GM18870 (cell line): ENCODE measurements at regions not wholly inside any gene's neighbourhood (a gene's known extent, or its start where the extent isn't known, plus 50 kb on each side); places are given as distances from the start of the nearest gene placed in this dataset.
"Not testable (repeated sequence)": the region's sequence is repeated elsewhere in the genome, so short reads cannot be mapped to it uniquely, and the experiment has no call there.

Experiments
- ATAC-seq: cut with Tn5 transposase; IDR thresholded peaks from one replicate; pipeline ENCODE4 v1.9.1; 2021; ENCODE audit warnings: moderate library complexity; ENCODE audit not compliant: unreplicated experiment

GRCh38 chr9:2493529-2493928, 128.1 kb upstream of the VLDLR start:
- no peak for ATAC-seq

GRCh38 chr9:2494562-2494961, 127.0 kb upstream of the VLDLR start:
- ATAC-seq: no peak

DNA sequence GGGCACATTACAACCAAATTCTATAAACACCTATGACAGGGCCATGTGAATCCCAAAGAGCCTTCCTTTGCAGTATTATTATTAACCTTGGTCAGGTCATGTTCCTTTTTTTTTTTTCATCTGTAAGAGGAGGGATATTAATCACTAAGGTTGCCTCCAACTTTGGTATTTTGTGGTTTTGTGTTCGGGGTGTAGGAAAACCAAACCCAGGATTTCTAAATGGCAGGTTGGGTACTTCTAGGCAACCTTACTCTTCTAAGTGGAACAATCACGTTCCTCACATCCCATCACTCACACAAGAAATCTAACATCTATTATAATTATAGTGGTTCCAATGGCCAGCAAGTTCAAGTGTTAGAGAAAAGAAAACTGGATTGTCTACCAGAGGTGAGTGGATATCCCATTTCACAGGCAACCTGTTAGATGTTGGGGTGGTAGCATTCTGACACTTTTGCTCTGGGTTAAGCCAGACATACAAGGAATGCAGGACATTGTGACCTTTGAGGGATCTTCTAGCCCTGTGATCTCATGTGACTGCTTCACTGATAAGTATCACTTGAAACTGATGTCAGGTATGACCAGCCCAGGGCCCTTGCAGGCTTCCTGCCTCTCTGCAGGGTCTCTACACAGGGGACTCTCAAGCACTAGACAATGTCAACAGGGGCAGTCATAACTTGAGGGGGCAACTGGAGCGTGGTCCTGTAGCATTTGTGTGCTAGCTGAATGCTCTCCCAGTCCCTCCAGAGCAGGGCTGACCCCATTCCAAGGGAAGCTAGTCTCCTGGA, 126.2 kb upstream of the VLDLR start:
- ATAC-seq: no peak

DNA sequence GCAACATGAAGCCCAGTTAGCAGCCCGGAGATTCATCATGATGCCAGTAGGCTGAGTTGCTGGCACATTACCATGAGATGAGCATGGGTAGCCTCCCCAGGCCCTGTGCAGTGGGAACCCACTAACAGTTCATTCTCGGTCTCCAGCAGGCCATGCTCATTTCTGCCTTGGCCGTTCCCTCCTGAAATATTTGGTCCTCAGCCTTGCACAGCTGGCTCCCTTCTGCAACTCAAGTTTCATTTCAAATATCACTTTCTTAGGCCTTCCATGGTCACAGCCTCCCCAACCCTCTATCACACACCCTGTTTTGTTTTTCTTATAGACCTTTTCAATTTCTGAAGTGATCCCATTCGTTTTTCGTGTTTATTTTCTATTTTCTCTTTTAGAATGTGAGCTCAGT, 125.4 kb upstream of the VLDLR start:
- no peak for ATAC-seq

- no peak for ATAC-seq
Observed at GRCh38 chr9:2496934-2497333, 124.7 kb upstream of the VLDLR start.

DNA sequence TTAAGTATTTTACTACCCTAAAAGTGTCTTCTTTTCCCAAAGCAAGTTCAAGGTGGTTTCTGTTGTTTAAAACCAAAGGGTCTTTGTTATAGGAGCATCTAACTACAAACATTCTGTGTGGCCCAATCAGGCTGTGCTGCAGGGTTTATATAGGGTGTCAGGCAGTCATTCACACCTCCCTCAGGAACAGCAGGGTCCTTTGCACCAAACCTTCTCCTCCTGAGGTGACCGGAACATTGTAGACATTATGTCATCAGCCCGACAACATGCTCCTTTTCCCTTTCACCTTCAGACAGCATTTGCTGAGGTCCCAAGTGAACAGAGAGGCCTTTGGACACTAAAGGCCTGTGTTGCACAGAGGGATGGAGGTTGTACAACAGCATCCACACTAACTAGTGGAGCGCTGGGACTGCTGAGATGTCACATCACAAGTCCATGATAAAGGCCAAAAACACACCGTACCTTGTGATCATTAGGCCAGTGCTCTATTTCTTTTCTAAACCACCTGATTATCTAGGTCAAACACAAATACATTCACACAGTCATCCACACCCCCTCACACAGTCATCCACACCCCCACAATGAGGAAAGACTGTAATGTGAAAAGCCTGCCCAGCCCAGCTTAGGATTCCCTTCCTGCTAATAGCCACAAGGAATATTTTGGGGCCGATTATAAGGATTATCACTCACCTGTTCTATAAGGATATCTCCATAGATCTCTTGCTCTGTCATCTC, 123.8 kb upstream of the VLDLR start:
- no peak for ATAC-seq

DNA sequence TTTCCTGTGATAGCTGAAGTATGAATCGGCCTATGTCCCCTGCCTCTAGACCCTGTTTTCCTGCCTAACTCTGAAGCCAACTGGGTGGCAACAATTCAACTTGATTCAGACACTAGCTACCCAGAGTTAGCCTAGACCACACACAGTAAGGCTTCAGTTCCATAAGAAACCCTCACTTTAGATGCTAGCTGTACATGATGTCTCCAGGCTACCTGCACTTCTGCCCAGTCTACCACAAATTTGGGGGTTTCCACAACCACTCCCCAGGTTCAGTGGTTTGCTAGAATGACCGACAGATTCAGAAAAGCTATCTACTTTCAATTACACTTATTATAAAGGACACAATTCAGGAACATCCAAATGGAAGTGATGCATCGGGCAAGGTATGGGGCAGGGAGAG, 119.4 kb upstream of the VLDLR start:
- no peak for ATAC-seq

DNA sequence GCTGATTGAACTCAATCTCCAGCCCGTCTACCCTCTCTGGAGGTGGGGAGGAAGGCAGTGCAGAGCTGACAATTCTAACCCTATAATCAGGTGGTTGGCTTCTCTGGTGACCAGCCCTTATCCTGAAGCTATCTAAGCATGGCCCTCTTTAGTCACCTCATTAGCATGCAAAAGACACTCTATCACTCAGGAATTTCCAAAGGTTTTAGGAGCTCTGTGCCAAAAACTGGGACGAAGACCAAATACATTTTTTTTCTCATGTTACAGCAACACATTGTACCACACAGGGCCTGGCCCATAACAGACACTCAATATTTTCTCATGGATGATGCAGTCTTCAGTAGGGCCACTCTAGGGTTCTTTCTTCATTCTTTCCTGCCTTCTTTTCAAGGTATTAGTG, 118.8 kb upstream of the VLDLR start:
- ATAC-seq: no peak

DNA sequence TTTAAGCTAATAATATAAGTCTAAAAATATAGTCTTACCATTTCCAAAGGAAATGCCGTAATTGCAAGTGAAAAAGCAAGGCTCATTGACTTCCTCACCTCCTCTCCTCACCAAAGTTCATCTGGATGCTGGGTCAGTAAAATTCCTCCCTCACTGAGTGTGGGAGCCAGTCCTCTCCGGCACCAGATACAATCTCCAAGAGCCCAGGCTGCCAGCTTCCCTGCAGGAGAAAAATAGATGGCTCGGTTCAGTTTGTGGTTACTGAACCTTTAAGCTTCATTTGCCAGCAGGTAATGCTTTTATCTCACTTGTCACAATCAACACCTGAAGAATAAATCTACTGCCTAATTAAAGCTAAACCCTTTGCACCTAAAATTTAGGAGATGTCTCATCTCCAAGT, 115.3 kb upstream of the VLDLR start:
- ATAC-seq: no peak

DNA sequence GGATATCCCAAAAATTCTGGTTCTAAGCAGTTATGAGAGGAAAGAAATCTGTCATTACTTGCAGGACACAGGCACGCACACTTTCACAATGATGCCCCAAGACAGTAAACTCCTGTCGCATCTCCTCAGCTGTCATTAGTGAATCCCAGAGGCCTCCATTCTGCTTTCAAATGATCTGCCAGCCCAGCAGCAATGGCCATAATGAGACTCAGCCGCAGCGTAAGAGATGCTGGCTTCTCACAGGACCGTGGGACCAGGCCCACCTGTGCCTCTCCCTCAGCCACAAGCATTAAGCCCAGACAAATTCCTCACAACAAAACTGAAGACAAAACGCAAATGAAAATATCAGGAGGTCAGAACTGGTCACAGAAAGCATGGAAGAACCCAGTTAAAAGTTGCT, 98.0 kb upstream of the VLDLR start:
- no peak for ATAC-seq

- no peak for ATAC-seq
Observed at GRCh38 chr9:2524601-2525000, 97.0 kb upstream of the VLDLR start.

- ATAC-seq: no peak
Observed at GRCh38 chr9:2525147-2525546, 96.4 kb upstream of the VLDLR start.

- no peak for ATAC-seq
Observed at GRCh38 chr9:2526071-2526828, 95.3 kb upstream of the VLDLR start.

GRCh38 chr9:2531481-2531880, 90.1 kb upstream of the VLDLR start:
- no peak for ATAC-seq

GRCh38 chr9:2536511-2536910, 85.1 kb upstream of the VLDLR start:
- no peak for ATAC-seq

DNA sequence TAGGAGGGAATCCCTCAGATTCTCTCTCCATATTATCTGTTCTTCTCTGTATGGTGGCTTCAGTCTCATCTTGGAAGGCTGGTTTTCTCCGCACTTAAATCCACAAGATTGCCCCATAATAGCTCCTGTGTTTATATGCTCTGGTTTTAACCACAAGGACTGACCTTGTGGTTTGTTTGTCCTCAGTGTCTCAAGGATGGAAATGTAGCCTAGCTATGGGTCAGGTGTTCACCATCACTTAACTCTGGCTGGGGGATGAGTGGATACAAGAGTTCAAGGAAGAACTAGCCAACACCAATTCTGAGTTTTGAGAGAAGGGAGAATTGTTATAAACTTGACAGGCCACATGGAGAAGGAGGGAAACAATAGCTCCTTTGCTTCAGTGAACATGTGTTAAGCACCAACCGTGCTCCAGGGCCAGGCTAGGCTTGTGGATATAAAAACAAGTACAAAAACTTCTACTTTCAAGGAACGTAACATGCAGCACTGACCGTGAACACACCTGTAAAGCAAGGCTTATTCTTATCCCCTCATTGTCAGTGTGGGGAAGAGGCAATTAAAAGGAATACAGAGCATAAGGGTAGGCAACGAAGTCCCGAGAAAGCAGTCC, 75.6 kb upstream of the VLDLR start:
- ATAC-seq: no peak

- not testable (repeated sequence) for ATAC-seq
Observed at GRCh38 chr9:2555899-2556600, 65.5 kb upstream of the VLDLR start.

DNA sequence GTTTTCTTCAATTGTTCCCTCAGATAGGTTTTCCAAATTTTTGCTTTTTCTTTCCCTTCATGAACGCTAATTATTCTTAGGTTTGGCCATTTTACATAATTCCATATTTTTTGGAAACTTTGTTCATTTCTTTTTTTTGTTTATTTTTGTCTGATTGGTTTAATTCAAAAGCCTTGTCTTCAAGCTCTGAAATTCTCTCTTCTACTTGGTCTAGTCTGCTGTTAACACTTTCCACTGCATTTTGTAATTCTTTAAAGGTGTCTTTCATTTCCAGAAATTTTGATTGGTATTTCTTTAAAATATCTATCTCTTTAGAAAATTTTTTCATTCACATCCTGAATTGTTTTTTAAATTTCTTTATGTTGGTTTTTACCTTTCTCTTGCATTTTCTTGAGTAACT, 63.9 kb upstream of the VLDLR start:
- ATAC-seq: no peak

DNA sequence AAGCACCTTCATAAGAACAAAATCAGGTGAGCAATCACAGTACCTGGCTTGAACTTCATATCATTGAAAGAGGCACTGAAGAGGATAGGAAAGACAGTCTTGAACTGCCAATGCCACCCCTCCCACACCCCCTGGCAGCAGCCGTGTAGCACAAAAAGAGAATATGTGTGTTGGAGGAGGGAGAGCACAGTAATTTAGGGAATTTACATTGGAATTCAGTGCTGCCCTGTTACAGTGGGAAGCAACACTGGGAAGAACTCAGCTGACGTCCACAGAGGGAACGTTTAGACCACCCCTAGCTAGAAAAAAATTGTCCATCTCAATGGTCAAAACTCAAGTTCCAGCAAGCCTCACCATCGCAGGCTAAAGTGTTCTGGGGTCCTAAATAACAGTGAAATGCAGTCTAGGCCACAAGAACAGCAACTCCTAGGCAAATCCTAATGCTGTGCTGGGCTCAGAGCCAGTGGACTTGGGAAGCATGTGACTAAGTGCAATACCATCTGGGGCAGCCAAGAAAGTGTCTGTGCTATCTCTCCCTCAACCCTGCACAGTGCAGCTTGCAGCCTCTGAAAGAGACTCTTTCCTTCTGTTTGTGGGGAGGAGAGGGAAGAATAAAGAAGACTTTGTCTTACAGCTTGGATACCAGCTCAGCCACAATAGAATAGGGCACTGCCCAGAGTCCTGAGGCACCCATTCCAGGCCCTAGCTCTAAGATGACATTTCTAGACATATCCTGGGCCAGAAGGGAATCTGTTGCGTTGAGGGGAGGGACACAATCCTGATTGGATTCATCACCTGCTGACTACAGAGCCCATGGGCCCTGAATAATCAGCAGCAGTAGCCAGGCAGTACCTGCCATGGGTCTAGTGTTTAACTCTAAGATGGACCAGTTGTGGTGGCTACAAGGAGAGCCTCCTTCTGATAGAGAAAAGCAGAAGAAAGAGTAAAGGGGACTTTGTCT, 62.1 kb upstream of the VLDLR start:
- no peak for ATAC-seq

DNA sequence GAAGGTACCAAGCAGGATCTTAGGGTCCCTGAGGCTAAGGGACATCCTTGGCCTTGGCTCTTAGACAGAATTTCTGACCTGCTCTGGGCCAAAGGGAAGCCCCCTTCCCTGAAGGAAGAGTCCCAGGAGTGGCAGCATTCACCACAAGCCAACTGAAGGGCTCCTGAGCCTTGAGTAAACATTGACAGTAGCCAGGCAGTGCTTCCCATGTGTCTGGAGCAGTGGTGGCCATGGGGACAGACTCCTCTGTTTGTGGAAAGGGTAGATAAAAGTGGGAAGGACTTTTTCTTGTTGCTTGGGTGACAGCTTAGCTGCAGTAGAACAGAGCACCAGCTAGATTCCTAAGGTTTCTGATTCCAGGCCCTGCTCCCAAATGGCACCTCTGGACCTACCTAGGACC, 61.4 kb upstream of the VLDLR start:
- no peak for ATAC-seq
